Inflammatory macrophage treated with lipopolysaccharide for 4 hours (primary cell): ENCODE measurements at regions not wholly inside any gene's neighbourhood (a gene's known extent, or its start where the extent isn't known, plus 50 kb on each side); places are given as distances from the start of the nearest gene placed in this dataset.

Source experiments
- DNase-seq: peaks from one replicate; pipeline ENCODE4 v3.0.0-alpha.2; 2020

GRCh38 chr11:27287205-27287604 lies 75.8 kb downstream of the CCDC34 start:
- DNase-seq: no peak

- no peak for DNase-seq
These were observed 77.3 kb downstream of the CCDC34 start for GRCh38 chr11:27285761-27286160.

GRCh38 chr11:27282806-27283205 lies 80.2 kb downstream of the CCDC34 start:
- no peak for DNase-seq

- DNase-seq: no peak
These were observed 81.0 kb downstream of the CCDC34 start for GRCh38 chr11:27281740-27282590.

- DNase-seq: no peak
These were observed 81.7 kb downstream of the CCDC34 start for GRCh38 chr11:27281276-27281675.

GRCh38 chr11:27280140-27280539 lies 82.9 kb downstream of the CCDC34 start:
- no peak for DNase-seq

GRCh38 chr11:27279460-27279859 lies 83.6 kb downstream of the CCDC34 start:
- no peak for DNase-seq

- DNase-seq: no peak
These were observed 85.2 kb downstream of the CCDC34 start for GRCh38 chr11:27277843-27278242.

- no peak for DNase-seq
These were observed 86.9 kb downstream of the CCDC34 start for GRCh38 chr11:27276141-27276540.

- DNase-seq: no peak
These were observed 88.1 kb downstream of the CCDC34 start for GRCh38 chr11:27274854-27275395.

GRCh38 chr11:27266125-27266524 lies 96.9 kb downstream of the CCDC34 start:
- DNase-seq: no peak

- DNase-seq: no peak
These were observed 99.0 kb downstream of the CCDC34 start for GRCh38 chr11:27263986-27264385.

- no peak for DNase-seq
These were observed 100.0 kb downstream of the CCDC34 start for GRCh38 chr11:27263046-27263445.

- no peak for DNase-seq
These were observed 107.6 kb downstream of the CCDC34 start for GRCh38 chr11:27255447-27255828.

GRCh38 chr11:27254744-27255446 lies 108.1 kb downstream of the CCDC34 start:
- no peak for DNase-seq

GRCh38 chr11:27253224-27253623 lies 109.8 kb downstream of the CCDC34 start:
- DNase-seq: no peak

- no peak for DNase-seq
These were observed 111.9 kb downstream of the CCDC34 start for GRCh38 chr11:27250867-27251665.

GRCh38 chr11:27248576-27249509 lies 114.2 kb downstream of the CCDC34 start:
- no peak for DNase-seq

GRCh38 chr11:27247660-27248059 lies 115.4 kb downstream of the CCDC34 start:
- DNase-seq: no peak

GRCh38 chr11:27246925-27247324 lies 116.1 kb downstream of the CCDC34 start:
- no peak for DNase-seq

- DNase-seq: no peak
These were observed 118.1 kb downstream of the CCDC34 start for GRCh38 chr11:27244900-27245299.

GRCh38 chr11:27242591-27242990 lies 120.4 kb downstream of the CCDC34 start:
- DNase-seq: no peak
